HCT116 (cell line): ENCODE measurements at regions not wholly inside any gene's neighbourhood (a gene's known extent, or its start where the extent isn't known, plus 50 kb on each side); places are given as distances from the start of the nearest gene placed in this dataset.

Experiments
- CEBPB ChIP-seq: IDR thresholded peaks from 2 replicates; pipeline ENCODE4 v1.6.1; 2012; ENCODE audit warnings: low read depth
- EZH2phosphoT487 ChIP-seq: fragments of 200-600 bp; IDR thresholded peaks from 2 replicates; pipeline ENCODE4 v1.6.1; 2018; ENCODE audit warnings: antibody characterized with exemption, borderline replicate concordance
- POLR2A ChIP-seq: IDR thresholded peaks from 2 replicates; pipeline ENCODE4 v1.7.0; 2011; ENCODE audit warnings: borderline replicate concordance; ENCODE audit not compliant: insufficient read depth, insufficient read length; ENCODE audit errors: extremely low read depth
- POLR2AphosphoS5 ChIP-seq: IDR thresholded peaks from 2 replicates; pipeline ENCODE4 v1.6.1; 2011; ENCODE audit warnings: mild to moderate bottlenecking, low read depth, low read length, moderate library complexity
- RAD21 ChIP-seq: IDR thresholded peaks from 2 replicates; pipeline ENCODE4 v1.6.1; 2012; ENCODE audit warnings: low read depth, mild to moderate bottlenecking
- TCF7L2 ChIP-seq: IDR thresholded peaks from 2 replicates; pipeline ENCODE4 v1.7.0; 2011; ENCODE audit warnings: borderline replicate concordance, inconsistent platforms; ENCODE audit not compliant: insufficient read depth, insufficient read length; ENCODE audit errors: extremely low read depth
- YY1 ChIP-seq: IDR thresholded peaks from 2 replicates; pipeline ENCODE4 v1.6.1; 2011; ENCODE audit warnings: low read length, low read depth, moderate library complexity, mild to moderate bottlenecking; ENCODE audit not compliant: insufficient replicate concordance; ENCODE audit errors: extremely low read depth
- TF ChIP-seq, protein P1 (sequence below): IDR thresholded peaks from 2 replicates; pipeline ENCODE4 v1.6.1; 2011; ENCODE audit warnings: mild to moderate bottlenecking, low read length, moderate library complexity; ENCODE audit not compliant: insufficient replicate concordance; ENCODE audit errors: extremely low read depth
- TF ChIP-seq, protein P2 (sequence below): IDR thresholded peaks from 2 replicates; pipeline ENCODE4 v1.6.1; 2012
- TF ChIP-seq, protein P3 (sequence below), 3 experiments: fragments of 200-600 bp in 1 of 3; sonication (generic) in 1 of 3; IDR thresholded peaks in 2 of 3; conservative IDR thresholded peaks in 1 of 3; 2 replicates each; pipeline ENCODE4 v1.5.1; 2012 to 2017; ENCODE audit warnings: low read depth in 2 of 3, low read length in 2 of 3, antibody characterized with exemption in 1 of 3, borderline replicate concordance in 1 of 3, control low read depth in 1 of 3, mild to moderate bottlenecking in 1 of 3, mixed read lengths in 1 of 3, mixed run types in 1 of 3, moderate library complexity in 1 of 3; ENCODE audit not compliant: insufficient read depth in 1 of 3
- TF ChIP-seq, protein P4 (sequence below): IDR thresholded peaks from 2 replicates; pipeline ENCODE4 v1.6.1; 2012; ENCODE audit warnings: low read depth

DNA sequence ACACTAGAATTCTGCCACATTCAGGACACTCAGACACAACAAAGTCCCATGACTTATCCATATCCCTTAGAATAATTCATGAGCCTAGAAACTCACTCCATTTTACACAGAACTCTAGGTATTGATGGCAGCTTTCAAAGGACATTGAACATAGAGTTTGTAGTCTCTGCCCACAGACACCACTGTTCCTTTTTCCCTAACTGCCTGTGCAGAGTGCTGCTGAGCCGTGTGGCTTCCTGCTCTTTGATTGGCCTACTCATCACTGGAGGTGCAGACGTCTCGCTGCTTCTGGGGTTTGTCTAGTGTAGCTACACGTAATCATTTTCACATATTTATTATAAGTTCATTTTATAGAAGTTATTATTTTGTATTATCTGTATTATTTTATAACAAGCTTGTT lies 407.6 kb downstream of the PREX1 start:
- TF ChIP-seq CEBPB (no peak), EZH2phosphoT487 (no peak), POLR2AphosphoS5 (no peak), POLR2A (no peak), TCF7L2 (no peak), YY1 (no peak), RAD21 (no peak)
- TF ChIP-seq, protein P1, sequence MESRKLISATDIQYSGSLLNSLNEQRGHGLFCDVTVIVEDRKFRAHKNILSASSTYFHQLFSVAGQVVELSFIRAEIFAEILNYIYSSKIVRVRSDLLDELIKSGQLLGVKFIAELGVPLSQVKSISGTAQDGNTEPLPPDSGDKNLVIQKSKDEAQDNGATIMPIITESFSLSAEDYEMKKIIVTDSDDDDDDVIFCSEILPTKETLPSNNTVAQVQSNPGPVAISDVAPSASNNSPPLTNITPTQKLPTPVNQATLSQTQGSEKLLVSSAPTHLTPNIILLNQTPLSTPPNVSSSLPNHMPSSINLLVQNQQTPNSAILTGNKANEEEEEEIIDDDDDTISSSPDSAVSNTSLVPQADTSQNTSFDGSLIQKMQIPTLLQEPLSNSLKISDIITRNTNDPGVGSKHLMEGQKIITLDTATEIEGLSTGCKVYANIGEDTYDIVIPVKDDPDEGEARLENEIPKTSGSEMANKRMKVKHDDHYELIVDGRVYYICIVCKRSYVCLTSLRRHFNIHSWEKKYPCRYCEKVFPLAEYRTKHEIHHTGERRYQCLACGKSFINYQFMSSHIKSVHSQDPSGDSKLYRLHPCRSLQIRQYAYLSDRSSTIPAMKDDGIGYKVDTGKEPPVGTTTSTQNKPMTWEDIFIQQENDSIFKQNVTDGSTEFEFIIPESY = no peak
- TF ChIP-seq, protein P2, sequence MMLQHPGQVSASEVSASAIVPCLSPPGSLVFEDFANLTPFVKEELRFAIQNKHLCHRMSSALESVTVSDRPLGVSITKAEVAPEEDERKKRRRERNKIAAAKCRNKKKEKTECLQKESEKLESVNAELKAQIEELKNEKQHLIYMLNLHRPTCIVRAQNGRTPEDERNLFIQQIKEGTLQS = no peak
- TF ChIP-seq, protein P3, sequence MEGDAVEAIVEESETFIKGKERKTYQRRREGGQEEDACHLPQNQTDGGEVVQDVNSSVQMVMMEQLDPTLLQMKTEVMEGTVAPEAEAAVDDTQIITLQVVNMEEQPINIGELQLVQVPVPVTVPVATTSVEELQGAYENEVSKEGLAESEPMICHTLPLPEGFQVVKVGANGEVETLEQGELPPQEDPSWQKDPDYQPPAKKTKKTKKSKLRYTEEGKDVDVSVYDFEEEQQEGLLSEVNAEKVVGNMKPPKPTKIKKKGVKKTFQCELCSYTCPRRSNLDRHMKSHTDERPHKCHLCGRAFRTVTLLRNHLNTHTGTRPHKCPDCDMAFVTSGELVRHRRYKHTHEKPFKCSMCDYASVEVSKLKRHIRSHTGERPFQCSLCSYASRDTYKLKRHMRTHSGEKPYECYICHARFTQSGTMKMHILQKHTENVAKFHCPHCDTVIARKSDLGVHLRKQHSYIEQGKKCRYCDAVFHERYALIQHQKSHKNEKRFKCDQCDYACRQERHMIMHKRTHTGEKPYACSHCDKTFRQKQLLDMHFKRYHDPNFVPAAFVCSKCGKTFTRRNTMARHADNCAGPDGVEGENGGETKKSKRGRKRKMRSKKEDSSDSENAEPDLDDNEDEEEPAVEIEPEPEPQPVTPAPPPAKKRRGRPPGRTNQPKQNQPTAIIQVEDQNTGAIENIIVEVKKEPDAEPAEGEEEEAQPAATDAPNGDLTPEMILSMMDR (IDR thresholded peaks at IDR 0.05 in 2 of 3, conservative IDR thresholded peaks at IDR 0.05 in 1 of 3; ENCODE audit: borderline replicate concordance in 1 of 3, insufficient read depth in 1 of 3, low read depth in 2 of 3, low read length in 2 of 3) = no peak
- TF ChIP-seq, protein P4, sequence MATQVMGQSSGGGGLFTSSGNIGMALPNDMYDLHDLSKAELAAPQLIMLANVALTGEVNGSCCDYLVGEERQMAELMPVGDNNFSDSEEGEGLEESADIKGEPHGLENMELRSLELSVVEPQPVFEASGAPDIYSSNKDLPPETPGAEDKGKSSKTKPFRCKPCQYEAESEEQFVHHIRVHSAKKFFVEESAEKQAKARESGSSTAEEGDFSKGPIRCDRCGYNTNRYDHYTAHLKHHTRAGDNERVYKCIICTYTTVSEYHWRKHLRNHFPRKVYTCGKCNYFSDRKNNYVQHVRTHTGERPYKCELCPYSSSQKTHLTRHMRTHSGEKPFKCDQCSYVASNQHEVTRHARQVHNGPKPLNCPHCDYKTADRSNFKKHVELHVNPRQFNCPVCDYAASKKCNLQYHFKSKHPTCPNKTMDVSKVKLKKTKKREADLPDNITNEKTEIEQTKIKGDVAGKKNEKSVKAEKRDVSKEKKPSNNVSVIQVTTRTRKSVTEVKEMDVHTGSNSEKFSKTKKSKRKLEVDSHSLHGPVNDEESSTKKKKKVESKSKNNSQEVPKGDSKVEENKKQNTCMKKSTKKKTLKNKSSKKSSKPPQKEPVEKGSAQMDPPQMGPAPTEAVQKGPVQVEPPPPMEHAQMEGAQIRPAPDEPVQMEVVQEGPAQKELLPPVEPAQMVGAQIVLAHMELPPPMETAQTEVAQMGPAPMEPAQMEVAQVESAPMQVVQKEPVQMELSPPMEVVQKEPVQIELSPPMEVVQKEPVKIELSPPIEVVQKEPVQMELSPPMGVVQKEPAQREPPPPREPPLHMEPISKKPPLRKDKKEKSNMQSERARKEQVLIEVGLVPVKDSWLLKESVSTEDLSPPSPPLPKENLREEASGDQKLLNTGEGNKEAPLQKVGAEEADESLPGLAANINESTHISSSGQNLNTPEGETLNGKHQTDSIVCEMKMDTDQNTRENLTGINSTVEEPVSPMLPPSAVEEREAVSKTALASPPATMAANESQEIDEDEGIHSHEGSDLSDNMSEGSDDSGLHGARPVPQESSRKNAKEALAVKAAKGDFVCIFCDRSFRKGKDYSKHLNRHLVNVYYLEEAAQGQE = no peak
